ENCODE measurements at regions not wholly inside any gene's neighbourhood (a gene's known extent, or its start where the extent isn't known, plus 50 kb on each side); places are given as distances from the start of the nearest gene placed in this dataset.
"Not testable (repeated sequence)": the region's sequence is repeated elsewhere in the genome, so short reads cannot be mapped to it uniquely, and the experiment has no call there.

DNA sequence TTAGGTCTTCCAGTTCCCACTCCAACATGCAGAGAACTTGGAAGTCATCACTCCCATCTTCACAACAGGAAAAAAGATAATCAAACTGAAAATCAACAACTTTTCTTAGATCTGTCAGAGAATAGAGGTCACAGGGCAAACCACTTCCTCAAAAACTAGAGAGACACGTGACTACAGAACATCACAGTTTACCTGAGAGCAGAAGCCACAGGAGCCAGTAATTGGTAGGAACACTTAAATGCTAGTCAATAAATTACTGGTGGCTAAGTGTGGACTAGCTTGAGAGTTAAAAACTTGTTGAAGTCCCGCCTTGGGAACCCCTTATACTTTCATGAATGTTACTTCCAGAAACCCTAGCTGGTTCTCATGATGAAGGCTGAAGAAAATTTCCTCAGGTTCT is 81.1 kb downstream of the THSD1 start:
- not testable (repeated sequence) for DNase-seq (ENCODE audit: low read depth in 2 of 2)

DNA sequence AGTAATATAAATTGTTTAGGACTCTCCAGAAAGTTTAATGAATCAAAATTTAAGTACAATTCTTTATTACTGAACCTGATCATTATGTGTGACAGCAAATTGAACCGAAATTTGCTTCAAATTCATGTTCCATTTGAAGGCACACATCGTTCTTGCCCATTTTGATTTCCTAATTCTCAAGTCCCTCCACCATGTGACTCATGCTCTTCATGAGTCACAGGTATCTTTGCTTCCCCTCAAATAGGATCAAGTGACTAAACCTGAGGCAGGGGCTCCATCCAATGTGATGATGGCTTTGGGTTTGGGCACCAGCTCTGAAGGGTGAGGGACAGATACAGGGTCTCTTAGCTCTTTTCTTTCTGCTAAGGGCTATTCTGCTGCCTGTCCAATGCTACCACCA is 86.1 kb downstream of the THSD1 start:
- no peak for DNase-seq (ENCODE audit: low read depth in 2 of 2)

DNA sequence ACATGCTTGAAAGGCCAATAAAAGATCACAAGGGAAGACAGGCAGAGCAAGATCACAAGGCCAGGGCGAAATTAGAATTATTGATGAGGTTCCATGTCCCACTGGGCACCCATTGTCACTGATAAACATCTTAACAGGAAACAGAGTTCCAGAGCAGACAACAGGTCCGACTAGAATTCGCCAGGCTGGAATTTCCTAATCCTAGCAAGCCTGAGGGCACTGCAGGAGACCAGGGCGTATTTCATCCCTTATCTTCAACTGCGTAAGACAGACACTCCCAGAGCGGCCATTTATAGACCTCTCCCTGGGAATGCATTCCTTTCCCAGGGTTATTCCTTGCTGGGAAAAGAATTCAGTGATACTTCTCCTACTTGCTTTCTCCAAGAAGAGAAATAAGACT is 96.1 kb downstream of the THSD1 start:
- not testable (repeated sequence) for DNase-seq (ENCODE audit: low read depth in 2 of 2)

DNA sequence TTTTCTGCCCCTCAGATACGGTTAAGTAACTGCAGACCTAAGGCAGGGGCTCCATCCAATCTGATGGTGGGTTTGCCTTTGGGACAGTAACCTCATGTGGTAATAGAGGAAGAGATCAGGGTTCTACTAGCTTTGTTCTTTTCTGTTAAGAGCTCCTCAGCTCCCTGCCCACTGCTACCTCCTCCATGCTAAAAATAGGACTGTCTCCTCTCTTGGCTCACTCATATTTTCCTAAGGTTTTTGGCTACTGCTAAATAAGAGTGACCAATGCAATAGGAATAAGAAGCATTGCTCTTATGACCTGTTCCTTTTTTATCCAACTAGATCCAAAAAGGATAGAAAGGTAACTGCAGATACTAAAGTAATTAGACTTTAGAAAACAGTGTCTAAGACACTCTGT is 99.6 kb downstream of the THSD1 start:
- DNase-seq (ENCODE audit: low read depth in 2 of 2) = not testable (repeated sequence)

DNA sequence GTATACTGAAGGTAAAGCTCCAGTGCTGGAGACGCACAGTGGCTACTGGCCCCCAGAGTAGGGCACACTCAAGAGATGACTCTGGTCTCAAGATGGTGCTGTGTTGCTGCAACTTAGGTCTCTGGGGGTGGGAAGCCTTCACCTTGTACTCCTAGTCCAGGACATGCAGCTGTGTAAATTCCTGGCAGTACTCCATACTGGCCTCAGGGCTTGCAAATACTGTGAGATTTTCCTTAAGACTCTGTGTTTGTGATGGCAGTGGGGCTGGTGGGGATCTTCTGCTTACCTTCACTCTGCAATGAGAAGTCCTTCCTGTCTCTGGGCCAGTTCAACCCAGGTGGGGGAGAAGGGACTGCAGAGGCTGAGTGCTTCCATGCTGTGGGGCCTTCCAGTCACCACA is 102.9 kb downstream of the THSD1 start:
- DNase-seq (ENCODE audit: low read depth in 2 of 2) = not testable (repeated sequence)

DNA sequence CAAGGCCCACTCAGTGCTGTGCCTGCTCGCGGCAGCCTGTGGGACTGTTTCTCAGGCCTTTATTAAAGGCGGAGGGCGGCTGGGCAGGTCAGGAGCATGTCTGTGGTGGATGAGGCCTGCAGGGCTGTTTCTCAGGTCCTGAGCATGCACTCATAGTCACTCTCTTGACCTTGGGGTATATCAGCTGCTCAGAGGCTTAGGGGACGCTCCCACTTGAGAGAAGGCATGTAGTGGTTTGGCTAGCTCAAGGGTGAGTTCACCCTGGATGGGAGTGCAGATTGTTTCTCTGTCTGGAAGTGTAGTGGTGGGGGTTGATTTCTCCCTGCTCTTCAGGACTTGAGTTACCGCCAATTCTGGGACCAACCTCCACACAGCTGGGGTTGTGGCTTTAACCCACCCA is 103.3 kb downstream of the THSD1 start:
- not testable (repeated sequence) for DNase-seq (ENCODE audit: low read depth in 2 of 2)

DNA sequence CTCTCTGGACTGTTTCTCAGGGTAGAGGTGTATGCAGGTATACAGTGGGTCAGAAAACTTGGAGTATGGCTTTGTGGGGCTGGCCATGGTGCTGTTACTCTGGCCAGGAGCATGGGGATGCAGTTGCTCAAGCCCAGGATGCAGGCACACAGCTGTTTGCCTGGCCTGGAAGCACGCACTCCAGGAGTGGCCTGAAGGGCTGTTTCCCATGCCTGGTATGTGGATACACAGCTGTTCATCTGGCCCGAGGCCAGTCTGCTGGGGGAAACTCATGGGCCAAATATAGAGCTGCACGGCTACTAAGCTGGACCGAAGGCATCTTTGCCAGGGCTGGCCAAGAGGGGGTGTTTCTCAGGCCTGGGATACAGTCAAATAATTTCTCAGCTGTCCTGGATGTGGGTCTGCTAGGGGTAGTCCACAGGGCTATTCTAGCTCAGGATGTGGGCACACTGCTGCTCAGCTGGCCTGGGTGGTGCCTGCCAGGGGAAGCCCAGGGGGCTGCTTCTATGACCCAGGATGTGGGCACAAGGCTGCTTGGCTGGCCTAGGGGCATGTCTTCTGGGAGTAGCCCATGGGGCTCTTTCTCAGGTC is 104.1 kb downstream of the THSD1 start:
- not testable (repeated sequence) for DNase-seq (ENCODE audit: low read depth in 2 of 2)

DNA sequence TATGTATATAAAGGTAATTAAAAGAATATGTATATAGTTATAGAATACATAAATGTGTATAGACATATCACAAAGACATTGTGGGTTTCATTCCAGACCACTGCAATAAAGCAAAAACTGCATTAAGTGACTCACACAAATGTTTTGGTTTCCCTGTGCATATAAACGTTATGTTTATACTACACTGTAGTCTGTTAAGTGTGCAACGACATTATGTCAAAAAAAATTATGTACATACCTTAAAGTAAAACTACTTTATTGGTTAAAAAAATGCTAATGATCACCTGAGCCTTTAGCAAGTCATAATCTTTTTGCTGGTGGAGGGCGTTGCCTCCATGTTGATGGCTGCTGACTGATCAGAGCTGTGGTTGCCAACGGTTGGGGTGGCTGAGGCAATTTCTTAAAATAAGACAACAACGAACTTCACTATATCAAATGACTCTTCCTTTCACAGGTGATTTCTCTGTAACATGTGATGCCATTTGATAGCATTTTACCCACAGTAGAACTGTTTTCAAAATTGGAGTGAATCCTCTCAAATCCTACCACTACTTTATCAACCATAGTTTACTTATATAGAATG is 107.8 kb downstream of the THSD1 start:
- DNase-seq (ENCODE audit: low read depth in 2 of 2) = not testable (repeated sequence)

DNA sequence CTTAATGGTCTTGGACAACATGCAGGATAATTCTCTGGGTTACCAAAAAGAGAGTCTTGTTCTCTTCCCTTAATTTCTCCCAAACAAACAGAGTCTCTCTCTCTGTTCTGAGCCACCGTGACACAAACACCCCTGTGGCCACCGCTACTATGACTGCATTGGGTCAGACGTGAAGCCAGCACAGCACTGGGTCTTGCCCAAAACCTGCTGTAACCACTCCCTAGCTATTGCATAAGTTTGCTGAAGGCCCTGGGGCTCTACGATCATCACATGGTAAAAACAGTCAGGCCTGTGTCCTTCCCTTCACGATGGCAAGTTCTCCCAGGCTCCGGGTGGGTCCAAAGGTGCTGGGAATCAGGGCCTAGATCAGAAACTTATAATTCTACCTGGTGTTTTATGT is 117.1 kb downstream of the THSD1 start:
- not testable (repeated sequence) for DNase-seq (ENCODE audit: low read depth in 2 of 2)

DNA sequence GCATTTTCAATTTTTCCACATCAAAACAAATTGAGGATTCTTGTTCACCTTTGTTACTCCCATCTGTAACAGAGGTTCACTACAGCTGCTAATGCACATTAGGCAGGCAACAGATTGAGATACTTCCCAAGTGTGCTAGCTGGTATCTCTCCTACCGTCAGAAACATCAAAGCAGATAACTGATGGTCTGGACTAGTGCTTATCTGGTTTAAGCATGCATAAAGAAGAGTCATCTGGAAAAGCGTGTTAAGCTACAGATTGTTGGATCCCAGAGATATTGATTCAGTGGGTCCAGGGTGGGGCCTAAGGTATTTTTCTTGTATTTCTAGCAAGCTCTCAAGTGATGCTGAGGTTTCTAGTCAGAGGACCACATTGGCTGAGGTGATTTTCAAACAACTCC is 122.0 kb upstream of the NEK3 start:
- not testable (repeated sequence) for DNase-seq (ENCODE audit: low read depth in 2 of 2)

DNA sequence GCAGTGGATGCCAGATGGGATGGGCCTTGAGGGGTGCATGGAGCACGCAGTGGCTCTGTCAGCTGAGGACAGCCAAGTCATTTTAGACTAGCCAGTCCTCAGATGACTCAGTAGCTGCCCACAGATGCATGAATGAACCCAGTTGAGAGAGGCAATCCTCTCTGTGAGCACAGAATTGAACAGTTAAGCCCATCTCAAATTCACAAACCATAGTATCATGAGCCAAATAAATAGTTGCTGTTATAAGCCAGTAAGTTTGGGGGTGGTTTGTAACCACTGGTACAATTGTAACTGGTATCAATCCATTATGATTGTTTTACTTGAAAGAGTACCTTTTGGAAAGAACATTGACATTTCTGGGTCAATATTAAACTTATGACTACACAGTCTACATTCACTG is 120.0 kb upstream of the NEK3 start:
- DNase-seq (ENCODE audit: low read depth in 2 of 2) = not testable (repeated sequence)

DNA sequence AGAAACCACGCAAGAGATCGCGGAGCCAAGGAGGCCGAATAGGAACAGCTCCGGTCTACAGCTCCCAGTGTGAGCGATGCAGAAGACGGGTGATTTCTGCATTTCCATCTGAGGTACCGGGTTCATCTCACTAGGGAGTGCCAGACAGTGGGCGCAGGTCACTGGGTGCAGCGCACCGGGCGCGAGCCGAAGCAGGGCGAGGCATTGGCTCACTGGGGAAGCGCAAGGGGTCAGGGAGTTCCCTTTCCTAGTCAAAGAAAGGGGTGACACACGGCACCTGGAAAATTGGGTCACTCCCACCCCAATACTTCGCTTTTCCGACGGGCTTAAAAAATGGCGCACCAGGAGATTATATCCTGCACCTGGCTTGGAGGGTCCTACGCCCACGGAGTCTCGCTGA is 94.9 kb upstream of the NEK3 start:
- DNase-seq (ENCODE audit: low read depth in 2 of 2) = not testable (repeated sequence)

DNA sequence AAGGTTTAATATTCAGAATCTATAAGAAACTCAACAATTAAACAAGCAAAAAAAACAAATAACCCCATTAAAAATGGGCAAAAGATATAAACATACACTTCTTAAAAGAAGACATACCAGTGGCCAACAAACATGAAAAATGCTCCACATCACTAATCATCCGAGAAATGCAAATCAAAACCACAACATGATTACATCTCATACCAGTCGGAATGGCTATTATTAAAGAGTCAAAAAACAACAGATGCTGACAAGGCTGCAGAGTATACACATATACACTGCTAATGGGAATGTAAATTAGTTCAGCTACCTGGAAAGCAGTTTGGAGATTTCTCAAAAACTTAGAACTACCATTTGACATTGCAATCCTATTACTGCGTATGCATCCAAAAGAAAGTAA is 81.4 kb upstream of the NEK3 start:
- DNase-seq (ENCODE audit: low read depth in 2 of 2) = not testable (repeated sequence)

DNA sequence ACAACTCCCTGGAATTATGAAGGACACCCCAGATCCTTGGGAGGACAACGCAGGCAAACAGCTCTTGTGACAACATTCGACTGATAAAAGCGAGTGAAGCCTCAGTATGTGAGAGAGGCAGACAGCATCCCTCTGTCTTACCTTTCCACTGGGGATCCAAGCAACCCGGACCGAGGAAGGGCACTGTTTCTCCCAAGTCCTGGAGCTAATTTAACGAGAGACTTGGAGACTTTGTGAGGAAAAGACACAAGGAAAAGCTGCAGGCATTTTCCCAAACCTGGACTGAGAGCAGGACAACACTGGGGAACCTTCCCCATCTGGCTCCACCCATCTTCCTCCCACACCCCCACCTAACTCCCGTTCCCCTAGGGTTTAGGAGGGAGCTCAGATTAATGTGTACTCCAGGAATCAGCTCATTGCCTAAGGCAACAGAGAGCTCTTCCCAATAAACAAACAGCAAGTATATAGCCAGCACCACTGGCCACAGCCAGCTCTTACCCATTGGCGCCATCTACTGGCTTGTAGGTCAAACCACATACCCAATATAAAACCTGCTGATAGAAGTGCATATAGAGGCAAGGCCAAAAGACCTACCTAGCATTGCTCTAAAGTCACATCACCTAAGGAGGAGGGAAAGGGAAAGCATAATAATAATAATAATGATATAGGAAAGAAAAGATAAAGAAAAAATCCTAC is 76.7 kb upstream of the NEK3 start:
- peak in 1 of 2 donors; percentile 4 for DNase-seq (ENCODE audit: low read depth in 2 of 2)

DNA sequence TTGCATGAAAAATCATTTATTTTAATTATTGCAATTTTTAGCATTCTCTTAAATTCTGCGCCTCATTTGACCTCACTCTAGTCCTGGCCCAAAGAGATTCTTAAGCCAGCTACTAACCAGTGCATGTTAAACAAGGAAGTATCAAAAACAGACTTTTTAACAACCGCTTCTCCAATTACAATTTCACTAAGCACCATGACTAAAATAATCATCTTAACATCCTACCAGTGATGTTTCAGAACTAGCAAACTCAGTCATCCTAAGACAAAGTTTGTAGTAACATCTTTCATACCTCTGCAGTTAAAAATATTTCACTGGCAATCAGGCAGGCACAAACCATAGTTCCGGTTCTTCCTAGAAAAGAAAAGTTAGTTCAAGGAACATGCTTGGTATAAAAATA is 75.5 kb upstream of the NEK3 start:
- not testable (repeated sequence) for DNase-seq (ENCODE audit: low read depth in 2 of 2)

DNA sequence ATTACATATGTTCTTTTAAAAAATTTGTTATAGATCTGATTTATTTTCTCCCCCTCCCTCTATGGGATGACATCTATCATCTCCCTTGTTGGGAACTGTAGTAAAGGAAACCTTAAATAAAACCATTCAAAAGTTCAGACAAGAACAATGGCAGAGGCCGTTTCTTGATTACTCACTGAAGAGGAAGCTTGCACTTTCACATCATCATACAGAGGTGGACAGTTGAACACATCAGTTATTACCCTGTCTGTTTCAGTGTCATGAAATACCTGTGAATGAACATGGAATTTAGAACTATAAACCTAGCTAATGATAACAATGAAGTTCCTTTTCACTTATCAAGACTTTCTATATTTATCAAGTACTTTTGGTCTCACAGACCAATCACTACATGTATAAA is 63.7 kb upstream of the NEK3 start:
- DNase-seq (ENCODE audit: low read depth in 2 of 2) = not testable (repeated sequence)

DNA sequence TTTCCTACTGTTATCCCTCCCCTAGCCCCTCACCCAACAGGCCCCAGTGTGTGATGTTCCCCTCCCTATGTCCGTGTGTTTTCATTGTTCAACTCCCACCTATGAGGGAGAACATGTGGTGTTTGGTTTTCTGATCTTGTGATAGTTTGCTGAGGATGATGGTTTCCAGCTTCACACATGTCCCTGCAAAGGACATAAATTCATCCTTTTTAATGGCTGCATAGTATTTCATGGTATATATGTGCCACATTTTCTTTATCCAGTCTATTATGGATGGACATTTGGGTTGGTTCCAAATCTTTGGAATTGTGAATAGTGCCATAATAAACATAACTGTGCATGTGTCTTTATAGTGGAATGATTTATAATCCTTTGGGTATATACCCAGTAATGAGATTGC is 54.5 kb upstream of the NEK3 start:
- DNase-seq (ENCODE audit: low read depth in 2 of 2) = not testable (repeated sequence)

DNA sequence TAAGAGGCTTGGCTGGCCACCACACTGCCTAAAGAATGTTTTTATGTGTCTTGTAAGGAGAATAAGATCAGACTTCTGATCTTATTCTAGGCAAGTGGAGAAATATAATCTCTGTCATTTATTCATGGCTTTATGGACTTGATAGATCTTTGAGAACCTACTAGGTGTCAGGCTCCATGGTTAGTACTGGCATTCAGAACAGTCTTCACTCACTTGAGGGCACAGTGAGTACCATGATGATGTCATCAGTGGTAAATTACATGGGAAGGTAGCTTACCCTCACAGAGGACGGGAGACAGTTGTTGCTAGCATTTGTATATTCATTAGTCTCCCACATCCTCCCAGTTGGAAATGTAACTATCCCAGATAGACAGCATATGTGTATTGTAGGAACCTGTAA is 53.5 kb upstream of the NEK3 start:
- DNase-seq (ENCODE audit: low read depth in 2 of 2) = not testable (repeated sequence)

DNA sequence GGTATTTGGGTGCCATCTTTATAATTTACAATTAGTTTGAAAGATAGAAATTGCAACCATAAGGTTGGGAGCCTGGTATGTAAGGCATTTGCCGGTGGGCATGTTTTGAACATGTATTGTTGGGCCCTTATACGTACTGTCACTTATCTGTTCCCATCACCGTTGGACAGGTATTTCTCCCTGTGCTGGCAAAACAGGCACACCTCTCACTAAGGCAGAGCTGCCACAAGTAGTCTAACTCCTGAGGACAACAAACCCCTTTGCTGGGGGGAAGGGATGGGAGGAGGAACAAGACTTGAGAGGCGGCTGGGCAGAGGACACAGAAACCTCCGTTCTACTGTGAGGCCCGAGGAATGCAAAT is 52.0 kb upstream of the NEK3 start:
- DNase-seq (ENCODE audit: low read depth in 2 of 2) = not testable (repeated sequence)

DNA sequence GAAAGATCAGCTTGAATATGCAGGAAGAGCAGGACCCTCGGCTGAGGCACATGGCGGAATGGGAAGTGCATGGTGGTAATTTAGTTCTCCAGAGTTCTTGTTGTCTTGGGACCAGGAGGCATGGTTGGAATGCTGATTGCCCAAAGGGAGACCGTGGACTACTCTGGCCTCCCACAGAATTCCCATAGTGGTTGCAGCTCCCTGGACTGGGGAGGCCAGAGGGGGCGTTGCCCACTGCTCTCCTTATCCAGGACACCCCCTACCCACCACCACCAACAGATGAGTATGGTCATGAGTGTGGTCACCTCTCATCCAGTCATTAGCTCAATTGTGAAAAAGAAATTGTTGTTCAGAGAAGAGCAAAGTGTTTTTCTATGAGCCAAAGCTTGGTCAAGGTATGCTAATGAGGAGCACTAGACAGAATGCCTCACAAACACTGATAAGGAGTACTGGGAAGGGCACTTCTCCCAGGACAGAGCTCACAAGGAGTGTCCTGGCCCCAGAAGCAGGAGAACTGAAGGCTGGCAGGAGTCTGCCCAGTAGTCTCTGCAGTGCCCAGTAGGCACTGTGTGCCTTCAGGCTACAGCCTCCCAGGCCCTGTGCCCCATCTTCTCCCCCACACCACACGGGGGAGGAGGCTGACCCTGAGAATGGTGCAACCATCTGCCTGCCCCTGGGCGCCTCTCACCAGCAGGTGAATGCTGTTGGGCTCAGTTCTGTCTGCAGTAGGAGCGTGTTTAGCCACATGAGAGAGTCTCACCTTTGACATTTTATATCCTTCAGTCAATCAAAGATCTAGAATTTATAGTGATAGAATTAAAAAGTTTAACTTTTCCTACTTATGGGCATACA is 51.4 kb upstream of the NEK3 start:
- not testable (repeated sequence) for DNase-seq (ENCODE audit: low read depth in 2 of 2)

All from stimulated activated CD8-positive, alpha-beta memory T cell treated with anti-CD3 and anti-CD28 coated beads, Interleukin-2, amount 100 ng/mL, for 1 hour (primary cell).